GM23248 (cell line): ENCODE measurements at regions not wholly inside any gene's neighbourhood (a gene's known extent, or its start where the extent isn't known, plus 50 kb on each side); places are given as distances from the start of the nearest gene placed in this dataset.
A peak's percentile ranks its signal among the peaks of the same experiment; 100 is the strongest.

Experiments used
- DNase-seq: peaks from one replicate; pipeline ENCODE4 v3.0.0-alpha.2; 2015
- H2AFZ ChIP-seq: fragments of 200-600 bp; sonication (generic); 2 replicates; pipeline ENCODE4 v1.6.1; 2016; ENCODE audit warnings: antibody characterized with exemption
- H3F3A ChIP-seq: fragments of 200-600 bp; sonication (generic); 2 replicates; pipeline ENCODE4 v1.6.1; 2016; ENCODE audit warnings: mild to moderate bottlenecking, antibody characterized with exemption, mixed run types; ENCODE audit not compliant: insufficient read depth
- H3K27ac ChIP-seq: fragments of 200-600 bp; sonication (generic); 2 replicates; pipeline ENCODE4 v1.5.1; 2016; ENCODE audit warnings: mild to moderate bottlenecking
- H3K27me3 ChIP-seq: fragments of 200-600 bp; sonication (generic); replicated peaks from 2 replicates; pipeline ENCODE4 v1.6.1; 2016; ENCODE audit warnings: mild to moderate bottlenecking; ENCODE audit not compliant: insufficient read depth
- H3K36me3 ChIP-seq: fragments of 200-600 bp; sonication (generic); 2 replicates; pipeline ENCODE4 v1.6.1; 2016; ENCODE audit warnings: low read depth, mild to moderate bottlenecking
- H3K4me1 ChIP-seq: fragments of 200-600 bp; sonication (generic); 2 replicates; pipeline ENCODE4 v1.6.1; 2016; ENCODE audit warnings: mild to moderate bottlenecking; ENCODE audit not compliant: insufficient read depth
- H3K4me2 ChIP-seq: fragments of 200-600 bp; sonication (generic); one replicate; pipeline ENCODE4 v1.6.1; 2016; ENCODE audit warnings: mild to moderate bottlenecking; ENCODE audit not compliant: unreplicated experiment
- H3K4me3 ChIP-seq: fragments of 200-600 bp; sonication (generic); 2 replicates; pipeline ENCODE4 v1.5.1; 2016; ENCODE audit warnings: mild to moderate bottlenecking
- H3K79me2 ChIP-seq: fragments of 200-600 bp; sonication (generic); 2 replicates; pipeline ENCODE4 v1.6.1; 2016; ENCODE audit warnings: mild to moderate bottlenecking; ENCODE audit not compliant: insufficient read depth
- H3K9ac ChIP-seq: fragments of 200-600 bp; sonication (generic); 2 replicates; pipeline ENCODE4 v1.6.1; 2016; ENCODE audit warnings: mild to moderate bottlenecking
- H3K9me2 ChIP-seq: fragments of 200-600 bp; sonication (generic); 2 replicates; pipeline ENCODE4 v1.6.1; 2016; ENCODE audit warnings: mixed run types, mild to moderate bottlenecking, moderate library complexity; ENCODE audit not compliant: insufficient read depth
- H3K9me3 ChIP-seq: fragments of 200-600 bp; sonication (generic); one replicate; pipeline ENCODE4 v1.6.1; 2017; ENCODE audit warnings: low read depth
- H4K20me1 ChIP-seq: fragments of 200-600 bp; sonication (generic); 2 replicates; pipeline ENCODE4 v1.6.0; 2016; ENCODE audit not compliant: insufficient read depth
- EZH2 ChIP-seq: fragments of 200-600 bp; sonication (generic); IDR thresholded peaks from 2 replicates; pipeline ENCODE4 v1.6.1; 2018; ENCODE audit warnings: antibody characterized with exemption, mild to moderate bottlenecking; ENCODE audit not compliant: insufficient read depth, poor library complexity, severe bottlenecking
- EZH2phosphoT487 ChIP-seq: fragments of 200-600 bp; sonication (generic); IDR thresholded peaks from 2 replicates; pipeline ENCODE4 v1.6.1; 2018; ENCODE audit warnings: antibody characterized with exemption, moderate library complexity, mild to moderate bottlenecking, low read depth; ENCODE audit not compliant: insufficient read depth
- WGBS, 2 experiments: methylation state at CpG; one replicate each; pipeline ENCODE4 v1.1.6; 2015 to 2017; ENCODE audit warnings: low lambda C conversion rate in 2 of 2, low coverage in 1 of 2; ENCODE audit errors: missing lambda C conversion rate in 2 of 2; 5-methylcytosine and 5-hydroxymethylcytosine counted together
- in situ Hi-C: fragments of 300-500 bp; cut with MboI; formaldehyde crosslinking; loops from 2 replicates; pipeline ENCODE4 v1.15.0; 2020

GRCh38 chr10:132996603-132997343, 54.4 kb upstream of the CFAP46 start:
- 76 to 77% methylated on average over 27 of the region's 27 CpGs for WGBS, 2 experiments
- TF ChIP-seq EZH2phosphoT487 (no peak), EZH2 (no peak)
- H2AFZ ChIP-seq: no peak overlapping the region

GRCh38 chr10:132995909-132996602, 53.7 kb upstream of the CFAP46 start:
- H3K9me3 ChIP-seq: no peaks in the 10 kb centered on the region
- H3K4me2 ChIP-seq: no peak overlapping the region
- H3K27ac ChIP-seq: no peak overlapping the region
- TF ChIP-seq EZH2phosphoT487 (no peak), EZH2 (no peak)
- H3K9ac ChIP-seq: no peak overlapping the region
- WGBS, 2 experiments: 74 to 80% methylated on average over 14 to 29 of the region's 29 CpGs
- H3K27me3 ChIP-seq: no peaks in the 10 kb centered on the region
- no peak overlapping the region for H3K4me3 ChIP-seq
- no peaks in the 10 kb centered on the region for H3K4me1 ChIP-seq
- H4K20me1 ChIP-seq: no peaks in the 10 kb centered on the region
- no peaks in the 10 kb centered on the region for H3K36me3 ChIP-seq
- DNase-seq: no peak
- H3K9me2 ChIP-seq: no peaks in the 10 kb centered on the region
- no peaks in the 10 kb centered on the region for H3F3A ChIP-seq
- in situ Hi-C loops: no loop called here
- no peak overlapping the region for H2AFZ ChIP-seq
- H3K79me2 ChIP-seq: no peaks in the 10 kb centered on the region

More at GRCh38 chr10:132996603-132997343, 54.4 kb upstream of the CFAP46 start:
- Histone ChIP-seq H3K4me2 (no peak overlapping the region), H3K9ac (no peak overlapping the region), H3K36me3 (no peaks in the 10 kb centered on the region), H3K9me3 (no peaks in the 10 kb centered on the region), H3K4me1 (no peaks in the 10 kb centered on the region), H3K79me2 (no peaks in the 10 kb centered on the region), H3K27me3 (no peaks in the 10 kb centered on the region), H3K27ac (no peak overlapping the region), H3K4me3 (no peak overlapping the region), H3F3A (no peaks in the 10 kb centered on the region), H4K20me1 (no peaks in the 10 kb centered on the region), H3K9me2 (no peaks in the 10 kb centered on the region)
- in situ Hi-C loops: no loop called here
- no peak for DNase-seq

GRCh38 chr10:132994811-132995210, 52.4 kb upstream of the CFAP46 start:
- 70 to 76% methylated on average over 15 of the region's 15 CpGs for WGBS, 2 experiments
- Histone ChIP-seq H3K9me2 (no peaks in the 10 kb centered on the region), H3K9ac (peak overlapping the region; percentile 74), H3K4me3 (peak overlapping the region; percentile 77), H3K27me3 (no peaks in the 10 kb centered on the region), H3K27ac (no peak overlapping the region), H4K20me1 (no peaks in the 10 kb centered on the region), H3K9me3 (no peaks in the 10 kb centered on the region), H3K79me2 (no peaks in the 10 kb centered on the region), H3K4me1 (no peaks in the 10 kb centered on the region), H2AFZ (peak overlapping the region; percentile 86), H3K4me2 (no peak overlapping the region), H3K36me3 (no peaks in the 10 kb centered on the region), H3F3A (no peaks in the 10 kb centered on the region)
- no peak for DNase-seq
- in situ Hi-C loops: no loop called here
- TF ChIP-seq EZH2 (no peak), EZH2phosphoT487 (no peak)

- no peaks in the 10 kb centered on the region for H3K36me3 ChIP-seq
- peak; percentile 76 for DNase-seq
- WGBS, 2 experiments: 6% methylated on average over 30 to 34 of the region's 34 CpGs
Measured at GRCh38 chr10:132994185-132994796, 51.9 kb upstream of the CFAP46 start.

More at GRCh38 chr10:132994185-132994796, 51.9 kb upstream of the CFAP46 start:
- Histone ChIP-seq H3K27ac (no peak overlapping the region), H3K4me3 (peak overlapping the region; percentile 77), H3K9me3 (no peaks in the 10 kb centered on the region), H4K20me1 (no peaks in the 10 kb centered on the region), H3K4me1 (no peaks in the 10 kb centered on the region), H3F3A (no peaks in the 10 kb centered on the region), H3K9ac (peak overlapping the region; percentile 74), H3K79me2 (no peaks in the 10 kb centered on the region), H3K4me2 (peak overlapping the region; percentile 85), H2AFZ (peak overlapping the region; percentile 86), H3K9me2 (no peaks in the 10 kb centered on the region), H3K27me3 (no peaks in the 10 kb centered on the region)
- no peak for TF ChIP-seq EZH2phosphoT487
- no peak for TF ChIP-seq EZH2
- in situ Hi-C loops: no loop called here
